ENCODE measurements at regions not wholly inside any gene's neighbourhood (a gene's known extent, or its start where the extent isn't known, plus 50 kb on each side); places are given as distances from the start of the nearest gene placed in this dataset.
A peak's percentile ranks its signal among the peaks of the same experiment; 100 is the strongest.

GRCh38 chr10:118918116-118918515 lies 111.4 kb upstream of the NANOS1 start:
- DNase-seq, result no peak

DNA sequence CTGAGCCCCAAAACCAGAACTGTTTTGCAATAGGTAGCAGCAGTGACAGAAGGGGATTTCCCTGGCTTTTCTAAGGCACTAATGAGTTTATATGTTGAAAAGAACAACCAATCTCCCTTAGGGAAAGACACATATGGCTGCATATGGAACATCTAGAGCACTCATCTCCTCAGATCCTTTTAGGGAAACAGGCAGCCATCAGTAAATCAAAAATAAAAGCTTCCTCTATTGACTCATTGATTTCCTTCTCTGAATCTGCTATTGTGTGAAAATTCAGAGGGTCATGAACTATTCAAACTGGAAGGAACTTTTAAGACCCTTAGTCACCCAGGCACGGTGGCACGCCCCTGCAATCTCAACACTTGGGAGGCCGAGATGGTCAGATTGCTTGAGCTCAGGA lies 110.9 kb upstream of the NANOS1 start:
- no peak for DNase-seq

DNA sequence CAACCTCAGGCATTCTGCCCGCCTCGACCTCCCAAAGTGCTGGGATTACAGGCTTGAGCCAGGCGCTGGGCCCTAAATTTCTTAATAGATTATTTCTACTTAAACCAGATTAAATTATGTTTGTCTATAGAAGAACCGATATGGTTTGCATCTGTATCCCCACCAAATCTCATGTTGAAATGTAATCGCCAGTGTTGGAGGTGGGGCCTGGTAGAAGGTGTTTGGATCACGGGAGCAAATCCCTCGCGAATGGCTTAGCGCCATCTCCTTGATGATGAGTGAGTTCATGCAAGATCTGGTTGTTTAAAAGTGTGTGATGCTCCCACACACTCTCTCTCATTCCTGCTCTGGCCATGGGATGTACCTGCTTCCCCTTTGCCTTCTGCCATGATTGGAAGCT lies 109.3 kb upstream of the NANOS1 start:
- no peak for DNase-seq

GRCh38 chr10:118922226-118922625 lies 107.3 kb upstream of the NANOS1 start:
- no peak for DNase-seq

- no peak for DNase-seq
Measured at GRCh38 chr10:118922972-118923371, 106.5 kb upstream of the NANOS1 start.

GRCh38 chr10:118924493-118924892 lies 105.0 kb upstream of the NANOS1 start:
- DNase-seq, result no peak

- DNase-seq, result no peak
Measured at GRCh38 chr10:118925404-118926071, 104.0 kb upstream of the NANOS1 start.

DNA sequence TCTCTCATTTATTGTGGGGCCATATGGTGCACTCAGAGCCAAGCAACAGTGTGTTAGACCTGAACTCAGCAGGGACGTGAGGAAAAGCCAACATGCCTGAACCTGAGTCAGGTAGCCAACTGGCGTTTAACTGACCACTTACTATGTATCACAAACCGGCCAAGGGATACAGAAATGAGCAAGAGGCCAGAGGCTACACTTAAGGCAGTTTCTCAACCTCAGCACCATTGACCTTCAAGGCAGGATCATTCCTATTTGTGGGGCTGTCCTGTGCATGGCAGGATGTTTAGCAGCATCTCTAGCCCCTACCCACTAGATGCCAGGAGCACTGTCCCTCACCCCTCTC lies 103.5 kb upstream of the NANOS1 start:
- DNase-seq, result no peak

DNA sequence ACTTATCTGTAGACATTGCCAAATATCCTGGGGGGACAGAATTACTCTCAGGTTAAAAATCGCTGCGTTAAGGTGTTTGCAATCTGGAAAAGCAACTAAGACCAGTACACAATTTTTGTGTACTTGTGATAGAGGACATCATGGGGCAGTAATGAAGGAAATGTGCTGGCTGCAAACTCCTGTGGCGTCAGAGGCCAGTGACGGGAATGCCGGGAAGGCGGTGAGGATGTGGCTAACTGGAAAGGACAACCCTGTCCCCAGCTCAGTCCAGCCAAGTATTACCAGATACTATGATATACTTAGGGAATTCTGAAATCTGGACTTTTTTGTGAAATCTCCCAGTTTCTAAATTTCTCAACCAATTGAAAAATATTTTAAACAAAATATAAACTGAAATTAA lies 103.1 kb upstream of the NANOS1 start:
- no peak for DNase-seq

DNA sequence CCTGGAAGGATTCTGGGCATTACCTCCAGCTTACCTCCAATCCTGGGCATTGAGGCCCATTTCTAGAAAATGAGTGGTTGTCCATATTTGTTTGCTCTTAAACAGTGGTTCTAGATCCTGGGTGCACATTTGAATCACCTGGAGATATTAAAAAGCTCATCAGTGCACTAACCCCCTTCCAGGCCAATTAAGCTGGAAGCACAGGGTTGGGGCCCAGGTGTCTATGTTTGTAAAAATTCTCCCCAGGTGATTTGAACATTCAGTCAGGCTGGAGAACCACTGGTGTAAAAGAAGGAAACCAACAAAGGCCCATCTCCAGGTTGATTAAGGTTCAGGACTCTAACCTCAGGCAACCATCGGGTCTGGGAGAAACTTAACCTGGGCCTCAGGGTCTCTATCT lies 102.6 kb upstream of the NANOS1 start:
- no peak for DNase-seq

- DNase-seq, result no peak
Measured at GRCh38 chr10:118927321-118927720, 102.2 kb upstream of the NANOS1 start.

GRCh38 chr10:118930614-118931013 lies 98.9 kb upstream of the NANOS1 start:
- DNase-seq, result no peak

DNA sequence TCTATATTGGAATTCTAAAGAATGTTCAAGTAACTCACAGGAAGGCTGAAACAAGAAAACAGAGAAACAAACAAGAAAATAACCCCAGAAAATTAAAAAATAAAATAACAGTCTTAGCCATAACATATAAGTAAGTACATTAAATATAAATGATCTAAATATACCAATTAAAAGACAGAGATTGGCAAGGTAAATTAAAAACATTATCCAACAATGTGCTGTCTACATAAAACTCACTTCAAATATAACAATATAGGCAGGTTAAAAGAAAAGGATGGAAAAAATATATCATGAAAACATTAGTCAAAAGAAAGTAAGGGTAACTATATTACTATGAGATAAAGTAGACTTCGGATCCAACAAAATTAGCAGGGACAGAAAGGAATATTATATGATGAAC lies 98.1 kb upstream of the NANOS1 start:
- no peak for DNase-seq

DNA sequence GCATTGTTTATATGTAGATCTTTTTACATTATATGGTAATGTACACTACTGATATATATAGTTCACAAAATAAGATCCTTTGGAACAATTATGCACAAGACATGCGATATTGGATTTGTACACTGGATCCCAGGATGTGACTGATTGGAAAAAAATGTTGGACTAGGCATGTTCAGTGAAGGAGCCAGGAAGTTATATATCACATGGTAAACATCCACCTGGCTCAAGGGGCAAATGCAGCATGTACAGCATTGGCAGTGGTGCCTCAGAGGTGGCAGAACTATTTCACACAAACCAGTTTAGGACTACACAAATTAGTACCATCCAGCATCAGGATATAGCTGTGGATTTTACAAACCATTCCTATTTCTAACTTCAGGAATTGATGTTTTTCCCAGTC lies 97.4 kb upstream of the NANOS1 start:
- peak; percentile 4 for DNase-seq

GRCh38 chr10:118937226-118937625 lies 92.3 kb upstream of the NANOS1 start:
- DNase-seq, result no peak

GRCh38 chr10:118939211-118940007 lies 90.1 kb upstream of the NANOS1 start:
- peak; percentile 37 for DNase-seq

- DNase-seq, result peak; percentile 26
Measured at GRCh38 chr10:118940386-118940785, 89.1 kb upstream of the NANOS1 start.

DNA sequence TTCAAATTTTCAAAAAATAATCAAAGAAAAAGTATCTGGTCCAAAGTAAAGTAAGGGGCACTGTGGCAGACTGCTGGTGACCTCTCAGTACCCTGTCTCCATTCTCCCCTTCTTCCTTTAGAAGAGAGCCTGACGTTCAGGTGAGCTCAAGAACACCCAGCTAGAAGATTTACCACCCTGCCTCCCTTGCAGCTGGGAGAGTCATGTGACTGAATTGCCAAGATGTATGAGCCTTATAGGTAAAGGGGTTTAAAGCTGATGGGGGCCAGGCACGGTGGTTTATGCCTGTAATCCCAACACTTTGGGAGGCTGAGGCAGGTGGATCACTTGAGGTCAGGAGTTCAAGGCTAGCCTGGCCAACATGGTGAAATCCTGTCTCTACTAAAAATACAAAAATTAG lies 86.3 kb upstream of the NANOS1 start:
- DNase-seq, result no peak

DNA sequence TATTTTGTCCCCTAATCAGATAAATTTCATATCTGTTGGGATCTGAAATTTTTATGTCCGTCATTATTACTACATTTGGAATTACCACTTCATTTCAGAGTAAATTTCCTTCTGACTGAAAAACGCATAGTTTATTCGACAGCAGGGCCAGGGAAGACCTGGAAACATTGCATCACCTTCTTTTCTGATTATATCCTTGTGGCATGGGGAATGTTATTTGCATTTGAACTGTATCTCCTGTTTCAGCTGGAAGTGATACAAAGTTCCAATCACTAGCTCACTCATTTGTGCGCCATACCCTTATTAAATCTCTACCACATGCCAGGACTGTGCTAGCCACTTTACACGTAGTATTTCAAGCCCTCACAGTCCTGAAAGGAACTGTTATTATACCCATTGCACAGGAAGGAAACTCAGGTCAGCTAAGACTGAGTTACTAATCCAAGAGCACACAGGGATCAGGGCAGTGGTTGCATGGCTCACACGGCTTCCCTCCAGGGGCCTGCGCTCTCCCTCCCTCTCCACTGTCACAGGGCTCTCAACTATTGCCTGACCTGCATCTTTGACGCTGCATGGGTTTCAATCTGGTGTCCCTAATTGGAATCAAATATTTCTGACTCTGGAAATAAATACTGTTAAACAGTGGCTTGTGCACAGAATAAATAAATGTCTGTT lies 84.4 kb upstream of the NANOS1 start:
- no peak for DNase-seq

DNA sequence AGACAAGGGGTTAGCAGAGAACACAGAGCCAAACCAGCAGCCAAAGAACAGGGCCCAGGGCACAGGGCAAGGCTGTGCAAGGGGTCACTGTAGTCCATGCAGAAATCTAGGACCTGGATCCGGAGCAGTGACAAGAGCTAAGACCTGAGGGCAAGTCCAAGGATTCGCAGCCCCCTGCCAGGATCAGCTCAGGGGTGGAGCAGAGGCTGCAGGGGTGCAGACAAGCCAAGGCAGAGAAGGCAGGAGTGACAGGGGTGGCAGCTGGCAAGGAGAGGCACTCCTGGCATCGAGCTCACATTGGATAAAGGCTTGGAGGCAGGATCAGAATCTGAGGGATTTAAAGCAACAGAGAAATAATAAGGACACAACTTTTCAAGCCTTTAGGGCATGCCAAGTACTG lies 80.7 kb upstream of the NANOS1 start:
- no peak for DNase-seq

- DNase-seq, result no peak
Measured at GRCh38 chr10:118950190-118950680, 79.3 kb upstream of the NANOS1 start.

GRCh38 chr10:118950997-118951637 lies 78.4 kb upstream of the NANOS1 start:
- no peak for DNase-seq

DNA sequence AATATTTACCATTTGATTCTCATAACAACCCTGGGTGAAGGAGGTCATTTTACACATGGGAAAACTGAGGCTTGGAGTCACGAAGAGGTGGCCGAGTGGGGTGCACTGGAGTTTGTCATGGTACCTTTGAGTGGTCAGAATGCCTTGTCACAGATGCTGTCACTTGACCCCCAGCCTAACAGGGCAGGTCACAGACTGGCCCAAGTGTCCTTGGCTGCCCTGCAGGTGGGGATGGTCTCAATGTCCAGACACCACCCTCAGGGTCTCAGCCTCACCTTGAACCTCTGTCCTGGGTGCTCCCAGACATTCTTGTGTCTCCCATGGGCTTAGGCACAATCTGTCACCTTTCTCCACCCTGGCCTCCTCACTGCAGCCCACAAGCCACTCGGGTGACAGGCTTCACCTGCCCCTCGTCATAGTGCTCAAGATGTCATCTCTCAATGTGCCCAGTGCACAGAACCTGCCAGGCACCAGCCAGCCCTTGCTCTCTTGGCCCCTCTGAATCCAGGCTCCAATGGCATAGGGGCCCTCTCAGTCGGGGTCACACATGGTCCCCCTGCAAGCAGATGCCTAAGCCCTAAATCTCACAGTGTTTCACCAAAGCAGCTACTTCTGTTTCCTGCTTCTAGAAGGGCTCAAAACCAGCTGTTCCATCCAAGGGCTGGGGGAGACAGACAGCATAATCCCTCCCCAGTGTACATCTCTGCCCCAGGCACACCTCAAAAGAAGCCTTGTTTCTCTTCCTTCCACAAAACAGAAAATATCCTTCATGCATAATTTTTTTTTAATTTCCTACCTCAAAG lies 76.8 kb upstream of the NANOS1 start:
- no peak for DNase-seq

Data from NCI-H226 (cell line).